NCI-H1417 treated with DMSO at 0.1 percent for 48 hours (cell line): ENCODE measurements at regions not wholly inside any gene's neighbourhood (a gene's known extent, or its start where the extent isn't known, plus 50 kb on each side); places are given as distances from the start of the nearest gene placed in this dataset.

Experiments used
- DNase-seq: peaks from one replicate; lab custom pipeline; 2025; lab: John Stamatoyannopoulos, UW

DNA sequence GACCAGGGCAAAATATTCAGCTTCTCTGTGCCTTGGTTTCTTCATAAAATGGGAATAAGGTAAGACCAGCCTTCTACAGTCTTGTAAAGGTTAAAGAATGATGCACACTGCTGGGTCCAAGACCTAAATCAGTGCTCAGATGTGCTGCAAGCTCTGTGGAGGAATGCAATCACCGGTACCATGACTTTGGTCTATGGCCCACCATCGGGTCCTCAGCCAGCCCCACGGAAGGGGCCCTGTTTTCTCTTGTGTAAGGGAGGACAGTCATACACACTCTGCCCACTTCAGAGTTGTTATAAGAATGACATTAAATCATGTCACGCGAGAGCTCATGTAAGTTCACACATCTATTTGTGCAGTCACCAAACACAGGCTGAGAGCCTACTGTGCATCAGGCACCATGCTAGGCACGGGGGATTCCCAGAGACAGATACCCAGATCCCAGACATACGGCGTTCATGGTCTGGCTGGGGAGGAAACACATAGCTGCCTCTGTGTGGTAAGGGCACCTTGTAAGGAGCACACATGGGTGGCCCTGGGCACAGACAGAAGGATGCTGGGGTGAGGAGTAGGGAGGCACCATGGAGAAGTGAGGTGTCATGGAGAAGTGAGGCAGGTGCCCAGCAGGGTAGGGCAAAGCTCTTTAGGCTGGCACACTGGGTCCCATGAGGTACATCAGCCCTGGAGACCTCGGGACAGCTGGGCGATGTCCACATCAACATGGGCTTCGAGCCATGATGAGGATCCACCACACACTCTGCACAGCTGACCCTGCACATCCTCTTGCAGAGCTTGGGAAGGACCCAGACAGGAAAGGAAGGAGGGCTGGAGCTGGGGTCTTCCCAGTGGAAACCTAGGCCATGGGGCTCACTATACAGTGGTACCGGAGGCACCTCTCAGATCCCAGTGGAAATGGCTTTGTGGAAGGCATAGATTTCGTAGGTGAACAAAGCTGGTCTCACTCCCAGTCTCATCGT, 190.4 kb upstream of the DIO3 start:
- no peak for DNase-seq

DNA sequence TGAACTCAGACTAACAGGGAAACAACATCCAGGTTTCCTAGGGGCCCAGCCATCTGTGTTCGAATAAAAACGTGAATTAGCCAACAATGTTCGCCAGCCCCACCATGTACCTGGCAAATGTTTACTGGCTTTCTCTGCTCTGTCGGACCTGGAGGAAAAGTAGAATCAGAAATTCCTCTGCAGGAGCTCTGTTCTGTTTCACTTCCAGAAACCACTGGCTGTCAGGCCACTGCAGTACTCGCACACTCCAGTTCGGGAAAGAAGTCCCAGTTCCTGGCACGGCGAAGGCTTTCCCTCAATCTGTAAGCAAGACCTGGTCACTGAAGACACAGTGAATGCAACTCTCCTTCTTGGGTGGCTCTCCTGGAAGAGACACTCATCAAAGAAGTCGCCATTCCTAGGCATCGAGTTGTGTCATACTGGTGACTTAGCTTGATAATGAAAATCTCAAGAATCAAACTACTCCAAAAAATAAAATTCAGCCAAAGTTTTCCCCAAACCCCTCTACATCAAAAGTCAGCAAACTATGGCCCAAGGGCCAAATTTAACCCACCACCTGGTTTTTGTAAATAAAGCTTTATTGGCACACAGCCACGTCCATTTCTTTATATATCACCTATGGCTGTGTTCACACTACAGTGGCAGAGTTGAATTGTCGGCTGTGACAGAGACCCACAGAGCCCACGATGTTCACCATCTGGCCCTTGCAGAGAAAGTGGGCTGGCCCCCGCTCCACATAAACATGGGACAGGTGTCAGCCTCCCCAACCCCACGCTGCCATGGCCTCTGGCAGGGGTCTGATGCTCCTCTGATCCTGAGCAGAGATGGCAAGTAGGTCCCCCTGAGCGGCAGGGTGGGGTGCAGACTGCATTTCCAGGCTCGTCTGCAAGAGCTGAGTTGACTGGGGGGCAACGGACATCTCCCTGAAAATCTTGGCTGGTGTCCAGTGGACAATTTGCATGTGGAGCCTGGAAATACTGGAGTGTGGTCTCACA, 189.2 kb upstream of the DIO3 start:
- DNase-seq = no peak

DNA sequence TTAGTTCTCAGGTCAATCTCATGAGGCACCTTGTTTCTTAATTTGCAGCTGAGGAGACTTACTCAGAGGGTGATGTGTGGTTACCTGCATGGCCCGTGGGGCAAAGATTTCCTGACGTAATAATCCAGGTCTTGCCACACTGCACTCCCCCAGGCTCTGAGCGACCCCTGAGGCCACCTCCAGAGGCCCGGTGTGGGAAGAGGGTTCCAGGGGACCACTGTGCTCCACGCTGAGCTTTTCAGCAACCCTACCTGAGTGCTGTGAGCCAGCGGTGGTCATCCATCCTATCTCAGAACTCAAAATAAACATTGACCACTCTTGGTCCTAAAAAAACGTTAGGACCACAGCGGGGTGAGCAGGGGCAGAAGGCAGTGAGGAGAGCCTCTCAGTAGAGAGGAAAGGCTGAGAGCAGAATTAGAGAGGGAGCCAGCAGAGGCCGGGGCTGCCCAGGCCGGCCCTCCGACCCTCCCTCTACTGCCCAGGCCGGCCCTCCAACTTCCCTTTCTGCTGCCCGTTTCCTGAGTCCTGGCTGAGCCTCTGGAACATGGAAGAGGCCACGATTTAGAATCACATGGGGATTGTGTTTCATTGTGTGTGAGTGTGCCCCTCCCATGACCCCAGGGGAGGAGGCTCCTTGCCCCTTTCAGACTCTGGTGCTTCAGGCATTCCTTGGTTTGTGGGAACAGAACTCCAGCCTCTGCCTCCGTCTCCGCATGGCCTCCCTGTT, 188.2 kb upstream of the DIO3 start:
- no peak for DNase-seq

GRCh38 chr14:101373690-101374295, 187.5 kb upstream of the DIO3 start:
- DNase-seq = no peak

DNA sequence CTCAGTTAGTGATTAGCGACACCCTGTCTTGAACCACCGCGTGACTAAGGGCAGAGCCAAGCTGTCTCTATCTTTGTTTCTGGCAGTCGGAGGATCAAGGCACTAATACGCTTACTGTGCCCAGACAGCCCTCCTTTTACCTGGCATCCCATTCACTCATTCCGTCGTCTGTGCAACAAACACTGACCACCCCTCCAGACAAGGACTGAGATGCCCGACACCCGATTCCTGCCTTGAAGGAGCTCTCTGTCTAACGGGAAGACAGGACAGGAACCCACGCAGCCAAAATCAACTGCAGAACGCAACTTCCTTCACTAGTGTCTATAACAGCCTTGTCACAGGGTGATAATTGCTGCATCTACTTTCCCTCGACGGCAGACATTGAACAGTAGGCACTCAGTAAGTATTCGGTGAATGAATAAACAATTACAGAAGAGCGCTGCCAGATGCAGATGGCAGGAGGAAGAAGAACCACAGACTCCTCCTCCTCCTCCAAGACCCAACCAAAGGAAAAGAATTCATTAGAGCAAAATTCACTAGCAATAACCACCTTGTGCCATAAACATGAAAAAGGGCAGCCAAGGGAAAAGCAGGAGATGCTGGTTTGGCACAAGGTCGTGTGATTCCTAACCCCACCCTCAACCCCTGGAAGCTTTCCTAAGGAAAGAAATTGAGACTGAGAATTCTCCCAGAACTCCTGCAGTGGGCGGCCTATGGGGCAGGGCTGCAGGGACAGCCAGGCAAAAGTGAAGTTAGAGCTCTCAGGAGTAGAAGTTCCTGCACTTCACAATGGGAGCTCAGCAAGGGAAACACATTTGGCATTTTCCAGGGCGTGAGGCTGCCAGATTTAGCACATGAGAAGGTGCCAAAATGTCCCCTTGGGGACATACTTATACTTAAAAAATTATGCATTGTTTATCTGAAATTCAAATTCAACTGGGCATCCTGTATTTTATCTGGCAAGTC, 186.6 kb upstream of the DIO3 start:
- DNase-seq = no peak

- no peak for DNase-seq
Observed at GRCh38 chr14:101377069-101377468, 184.2 kb upstream of the DIO3 start.

DNA sequence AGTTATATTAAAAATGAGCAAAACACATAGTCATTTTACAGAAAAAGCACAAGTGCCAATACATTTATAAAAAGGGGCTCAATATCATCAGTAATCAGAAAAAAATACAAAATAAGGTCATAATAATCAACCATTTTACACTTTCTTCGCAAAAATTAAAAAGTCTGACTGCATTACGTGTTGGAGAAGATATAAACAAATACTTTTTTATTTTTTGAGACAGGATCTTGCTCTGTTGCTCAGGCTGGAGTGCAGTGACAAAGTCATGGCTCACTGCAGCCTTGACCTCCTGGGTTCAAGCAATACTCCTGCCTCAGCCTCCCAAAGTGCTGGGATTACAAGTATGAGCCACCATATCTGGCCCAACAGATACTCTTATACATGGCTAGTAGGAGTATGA, 181.5 kb upstream of the DIO3 start:
- no peak for DNase-seq

GRCh38 chr14:101380512-101380911, 180.8 kb upstream of the DIO3 start:
- DNase-seq = no peak

- no peak for DNase-seq
Observed at GRCh38 chr14:101380940-101381339, 180.4 kb upstream of the DIO3 start.

- no peak for DNase-seq
Observed at GRCh38 chr14:101383737-101384338, 177.5 kb upstream of the DIO3 start.

- no peak for DNase-seq
Observed at GRCh38 chr14:101394374-101394773, 166.9 kb upstream of the DIO3 start.

DNA sequence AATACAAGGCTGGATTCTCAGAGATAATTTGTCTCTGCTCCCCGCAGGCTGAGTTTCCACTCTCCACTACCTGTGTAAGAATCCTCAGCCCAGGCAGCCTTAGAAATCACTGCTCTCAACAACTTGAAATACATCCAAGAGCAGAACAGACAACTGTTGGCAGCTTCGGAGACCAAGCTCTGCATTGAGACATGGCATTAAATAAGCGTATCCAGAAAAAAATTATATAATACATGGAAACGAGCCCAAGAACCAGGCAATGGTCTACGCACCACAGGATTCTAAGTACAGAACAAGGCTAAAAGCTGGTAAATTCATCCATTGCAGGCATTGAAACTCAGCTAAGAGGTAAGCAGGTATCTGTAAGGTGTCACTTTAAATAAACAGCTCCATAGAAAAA, 165.5 kb upstream of the DIO3 start:
- DNase-seq = no peak

DNA sequence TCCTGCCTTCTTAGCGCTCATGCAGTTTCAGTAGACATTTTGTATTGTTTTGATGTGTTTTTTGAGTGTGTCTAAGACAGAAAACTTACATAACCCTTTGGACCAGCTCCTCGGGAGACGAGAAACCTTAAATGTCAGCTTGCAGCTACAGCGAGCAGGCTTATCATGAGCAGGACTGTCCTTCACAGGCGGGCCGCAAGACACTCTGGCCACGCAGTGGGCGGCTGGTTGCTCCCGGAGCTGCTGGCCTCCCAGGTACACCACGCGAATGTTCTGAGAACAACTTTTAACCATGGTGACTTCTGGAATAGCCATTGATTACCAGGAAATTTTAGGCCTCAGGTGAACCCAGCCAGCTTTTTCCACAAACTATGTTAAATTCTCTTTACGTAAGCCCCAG, 164.1 kb upstream of the DIO3 start:
- DNase-seq = no peak

GRCh38 chr14:101398011-101398410, 163.3 kb upstream of the DIO3 start:
- no peak for DNase-seq

GRCh38 chr14:101399737-101400517, 161.4 kb upstream of the DIO3 start:
- no peak for DNase-seq

DNA sequence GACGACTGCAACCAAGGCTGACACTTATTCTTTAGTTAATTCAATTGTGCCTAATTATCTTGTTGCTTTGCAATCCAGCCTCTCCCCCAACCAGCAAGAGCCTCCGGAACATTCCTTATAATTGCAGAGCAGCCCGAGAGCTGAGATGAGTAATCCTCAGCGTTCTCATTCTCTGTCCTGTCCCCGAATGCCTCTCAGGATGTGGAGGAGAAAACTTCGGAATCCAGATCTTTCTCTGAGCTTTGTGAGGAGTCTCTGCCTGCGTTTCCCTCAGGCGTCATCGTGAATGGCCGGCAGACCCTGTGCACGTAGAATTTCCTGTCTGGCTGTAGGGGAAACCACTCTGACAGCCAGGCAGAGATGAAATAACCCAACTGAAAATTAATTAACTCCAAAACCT, 160.5 kb upstream of the DIO3 start:
- no peak for DNase-seq

DNA sequence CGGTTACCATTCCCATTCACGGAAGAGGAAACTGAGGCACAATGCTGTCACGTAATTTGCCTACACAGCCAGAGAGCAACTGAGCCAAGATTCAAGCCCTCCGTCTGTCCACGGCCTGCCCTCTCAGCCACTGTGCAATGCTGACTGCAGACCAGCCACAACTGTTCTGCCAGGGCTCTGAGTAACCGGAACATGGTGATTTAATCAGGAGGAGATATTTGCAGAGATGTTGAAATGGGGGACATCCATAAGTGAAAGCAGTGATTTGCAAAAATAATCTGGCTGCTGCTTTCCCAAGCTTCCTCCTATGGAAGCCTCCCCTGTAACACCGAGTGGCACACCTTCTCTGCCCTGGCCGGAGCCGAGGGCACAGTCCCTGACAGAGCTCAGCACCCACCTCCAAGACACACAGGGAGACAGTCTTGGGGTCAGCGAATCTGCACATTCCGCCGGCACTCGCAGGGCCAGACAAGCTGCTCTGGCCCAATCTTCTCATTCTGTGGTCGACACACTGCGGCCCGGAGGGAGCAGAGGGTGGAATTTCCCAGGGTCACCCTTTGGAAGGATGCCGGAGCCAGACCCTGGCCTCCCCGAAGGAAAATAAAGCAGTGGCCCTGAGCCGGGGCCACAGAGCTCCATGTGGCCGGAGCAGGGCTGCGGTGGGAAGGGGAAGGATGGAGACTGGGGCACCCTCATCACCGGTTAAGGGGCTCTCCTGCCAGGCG, 158.2 kb upstream of the DIO3 start:
- no peak for DNase-seq

- DNase-seq = no peak
Observed at GRCh38 chr14:101404426-101405170, 156.7 kb upstream of the DIO3 start.
